ENCODE measurements at regions not wholly inside any gene's neighbourhood (a gene's known extent, or its start where the extent isn't known, plus 50 kb on each side); places are given as distances from the start of the nearest gene placed in this dataset.

- TF ChIP-seq CTCF (conservative IDR thresholded peaks at IDR 0.05; ENCODE audit: low read depth, low read length): no peak
- no peak for TF ChIP-seq EZH2 (IDR thresholded peaks at IDR 0.05; ENCODE audit: low read length, unreplicated experiment)
- TF ChIP-seq EZH2phosphoT487 (IDR thresholded peaks at IDR 0.05; ENCODE audit: borderline replicate concordance, low read length): no peak
These were observed 112.6 kb upstream of the NT5C1B start for GRCh38 chr2:18701981-18702380.
